ENCODE measurements at regions not wholly inside any gene's neighbourhood (a gene's known extent, or its start where the extent isn't known, plus 50 kb on each side); places are given as distances from the start of the nearest gene placed in this dataset.

GRCh38 chr17:72424505-72425117, 303.8 kb downstream of the SOX9 start:
- no peak overlapping the region for H3K4me3 ChIP-seq (replicated peaks in 1 of 3)
- H3K27me3 ChIP-seq = no peaks in the 10 kb centered on the region
- H3K36me3 ChIP-seq = no peaks in the 10 kb centered on the region
- no peaks in the 10 kb centered on the region for H3K9me3 ChIP-seq
- intact Hi-C loops (cut with DNase I) = no loop called here
- WGBS, 2 donors = 95 to 97% methylated on average over 11 to 12 of the region's 12 CpGs
- H3K27ac ChIP-seq = no peak overlapping the region
- no peak for TF ChIP-seq POLR2A (IDR thresholded peaks at IDR 0.05)
- TF ChIP-seq CTCF (IDR thresholded peaks at IDR 0.05) = no peak
- H3K4me1 ChIP-seq = peaks cover 0 to 14% of the 10 kb centered on the region in 2 donors
- no peak for DNase-seq

- TF ChIP-seq POLR2A (IDR thresholded peaks at IDR 0.05) (no peak), CTCF (IDR thresholded peaks at IDR 0.05) (no peak)
- 96 to 100% methylated on average over 7 of the region's 7 CpGs for WGBS, 2 donors
- no peaks in the 10 kb centered on the region for H3K9me3 ChIP-seq
- H3K27me3 ChIP-seq = no peaks in the 10 kb centered on the region
- H3K36me3 ChIP-seq = no peaks in the 10 kb centered on the region
- no peak overlapping the region for H3K4me3 ChIP-seq (replicated peaks in 1 of 3)
- peaks cover 0 to 11% of the 10 kb centered on the region in 2 donors for H3K4me1 ChIP-seq
- intact Hi-C loops (cut with DNase I) = no loop called here
- no peak for DNase-seq
- H3K27ac ChIP-seq = no peak overlapping the region
Observed at GRCh38 chr17:72425133-72425793, 304.4 kb downstream of the SOX9 start.

GRCh38 chr17:72425794-72426168, 305.0 kb downstream of the SOX9 start:
- intact Hi-C loops (cut with DNase I) = no loop called here
- no peak for DNase-seq
- Histone ChIP-seq H3K4me3 (replicated peaks in 1 of 3) (no peak overlapping the region), H3K4me1 (peaks cover 0 to 15% of the 10 kb centered on the region in 2 donors), H3K9me3 (no peaks in the 10 kb centered on the region), H3K27me3 (no peaks in the 10 kb centered on the region), H3K27ac (no peak overlapping the region), H3K36me3 (no peaks in the 10 kb centered on the region)
- WGBS, 2 donors = 95 to 96% methylated on average over 5 of the region's 5 CpGs
- TF ChIP-seq POLR2A (IDR thresholded peaks at IDR 0.05) (no peak), CTCF (IDR thresholded peaks at IDR 0.05) (no peak)

GRCh38 chr17:72426321-72426720, 305.5 kb downstream of the SOX9 start:
- Histone ChIP-seq H3K4me3 (replicated peaks in 1 of 3) (no peak overlapping the region), H3K27ac (no peak overlapping the region), H3K9me3 (no peaks in the 10 kb centered on the region), H3K36me3 (no peaks in the 10 kb centered on the region), H3K4me1 (peaks cover 0 to 15% of the 10 kb centered on the region in 2 donors), H3K27me3 (no peaks in the 10 kb centered on the region)
- 90 to 95% methylated on average over 4 of the region's 4 CpGs for WGBS, 2 donors
- no peak for TF ChIP-seq POLR2A (IDR thresholded peaks at IDR 0.05)
- no peak for TF ChIP-seq CTCF (IDR thresholded peaks at IDR 0.05)
- no peak for DNase-seq
- intact Hi-C loops (cut with DNase I) = no loop called here

- DNase-seq = no peak
- TF ChIP-seq CTCF (IDR thresholded peaks at IDR 0.05) = no peak
- no peak for TF ChIP-seq POLR2A (IDR thresholded peaks at IDR 0.05)
- Histone ChIP-seq H3K36me3 (no peaks in the 10 kb centered on the region), H3K4me1 (peaks cover 0 to 15% of the 10 kb centered on the region in 2 donors), H3K9me3 (no peaks in the 10 kb centered on the region), H3K27me3 (no peaks in the 10 kb centered on the region), H3K27ac (no peak overlapping the region), H3K4me3 (replicated peaks in 1 of 3) (no peak overlapping the region)
- intact Hi-C loops (cut with DNase I) = no loop called here
- WGBS, 2 donors = 81 to 86% methylated on average over 7 of the region's 7 CpGs
Observed at GRCh38 chr17:72426948-72427760, 306.3 kb downstream of the SOX9 start.

Measured in thyroid gland (tissue), 4 donors.